ENCODE measurements at regions not wholly inside any gene's neighbourhood (a gene's known extent, or its start where the extent isn't known, plus 50 kb on each side); places are given as distances from the start of the nearest gene placed in this dataset.

DNA sequence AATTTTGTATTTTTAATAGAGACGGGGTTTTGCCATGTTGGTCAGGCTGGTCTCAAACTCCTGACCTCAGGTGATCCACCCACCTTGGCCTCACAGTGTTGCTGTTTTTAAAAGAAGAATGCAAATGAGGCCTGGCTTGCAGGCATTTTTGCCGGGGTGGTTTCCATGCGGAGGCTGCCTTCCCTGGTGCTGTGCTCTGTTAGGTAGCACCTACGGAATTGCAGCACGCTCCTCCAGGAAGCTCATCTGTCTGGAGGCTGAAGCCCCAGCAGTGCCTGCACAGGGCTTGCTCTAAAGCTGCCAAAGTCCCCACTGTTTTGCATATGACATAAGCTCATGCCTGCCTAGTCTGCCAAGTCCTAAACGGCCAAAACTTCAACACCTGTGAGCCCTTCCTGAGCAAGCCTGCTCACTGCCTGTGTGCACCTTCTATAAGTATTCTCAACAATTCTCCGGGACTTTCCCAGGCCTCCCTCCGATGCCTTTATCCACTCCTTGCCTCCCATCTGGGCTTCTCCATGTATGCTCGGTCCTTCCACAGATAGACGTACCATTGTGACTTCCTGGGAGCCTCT lies 551.3 kb upstream of the RAB6C start:
- no peak for DNase-seq (ENCODE audit: low read depth)

DNA sequence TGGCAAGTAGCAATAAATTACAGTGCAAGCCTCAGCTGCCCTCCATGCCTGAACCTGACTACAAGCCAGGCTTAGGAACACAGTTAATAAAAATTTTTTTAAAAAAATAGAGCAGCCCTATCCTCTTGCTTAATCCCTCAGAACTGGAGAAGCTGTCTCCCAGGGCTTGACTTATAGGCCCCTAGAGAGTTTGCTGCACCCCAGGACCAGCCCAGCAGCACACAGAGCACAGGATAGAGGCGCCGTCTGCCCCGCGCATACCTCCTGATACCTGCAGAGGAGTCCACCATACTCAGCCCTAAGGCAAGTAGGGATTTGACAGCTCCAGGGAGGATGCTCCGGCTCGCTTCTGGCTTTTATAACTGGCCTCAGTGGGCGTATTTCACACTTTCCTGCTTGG lies 548.6 kb upstream of the RAB6C start:
- no peak for DNase-seq (ENCODE audit: low read depth)

DNA sequence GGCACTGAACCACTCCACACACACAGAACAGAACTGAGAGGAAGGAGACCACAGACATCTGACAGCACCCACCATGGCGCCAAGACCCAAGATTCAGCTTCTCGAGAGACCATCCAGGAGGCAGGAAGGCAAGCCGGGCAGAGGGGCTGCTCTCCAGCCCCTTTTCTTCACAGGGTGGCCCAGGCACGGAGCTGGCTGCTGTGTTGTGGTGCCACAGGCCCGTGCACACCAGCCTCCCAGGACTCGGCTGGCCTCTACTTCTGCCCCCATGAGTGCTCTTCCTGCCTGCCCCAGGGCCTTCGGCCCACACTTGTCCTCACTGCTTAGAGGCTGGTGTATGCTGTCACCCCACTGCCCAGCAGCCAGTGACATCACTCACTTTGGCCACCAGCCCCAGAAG lies 547.6 kb upstream of the RAB6C start:
- DNase-seq (ENCODE audit: low read depth), result no peak

DNA sequence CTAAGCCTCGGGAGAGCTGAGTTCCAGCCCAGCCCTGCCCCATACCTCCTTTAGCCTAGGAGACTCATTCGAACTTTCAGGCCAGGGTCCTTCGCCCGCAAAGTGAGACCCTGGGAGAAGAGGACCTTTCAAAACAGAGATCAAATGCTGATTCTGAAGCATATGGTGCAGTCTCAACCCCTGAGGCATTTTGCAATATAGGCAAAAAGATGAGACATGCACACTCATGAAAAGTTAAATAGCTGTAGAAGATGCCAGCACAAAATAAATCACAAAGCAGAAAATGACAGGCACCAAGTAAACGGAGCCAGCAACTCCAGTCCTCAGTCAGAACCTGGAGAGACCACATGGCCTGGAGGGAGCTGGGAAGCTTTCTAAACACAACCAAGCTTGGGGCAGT lies 542.7 kb upstream of the RAB6C start:
- DNase-seq (ENCODE audit: low read depth), result no peak

DNA sequence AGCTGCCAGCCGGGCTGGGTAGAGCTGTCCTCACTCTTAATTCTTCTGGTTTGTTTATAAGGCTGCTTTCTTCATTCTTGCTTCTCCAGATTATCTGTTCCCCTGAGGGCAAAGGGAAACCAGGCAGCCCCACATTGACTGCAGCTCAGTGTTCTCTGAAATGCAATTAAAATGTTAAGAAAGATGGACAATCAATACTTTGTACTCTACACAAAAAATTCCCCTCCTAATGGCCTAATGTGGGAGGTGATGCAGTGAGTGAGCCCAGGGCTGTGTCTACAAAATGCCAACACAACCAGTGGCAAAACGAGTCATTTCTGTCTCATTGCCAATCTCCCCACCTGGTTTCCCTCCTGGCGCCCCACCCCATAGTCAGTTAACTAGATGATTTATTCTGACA lies 541.7 kb upstream of the RAB6C start:
- DNase-seq (ENCODE audit: low read depth), result no peak

DNA sequence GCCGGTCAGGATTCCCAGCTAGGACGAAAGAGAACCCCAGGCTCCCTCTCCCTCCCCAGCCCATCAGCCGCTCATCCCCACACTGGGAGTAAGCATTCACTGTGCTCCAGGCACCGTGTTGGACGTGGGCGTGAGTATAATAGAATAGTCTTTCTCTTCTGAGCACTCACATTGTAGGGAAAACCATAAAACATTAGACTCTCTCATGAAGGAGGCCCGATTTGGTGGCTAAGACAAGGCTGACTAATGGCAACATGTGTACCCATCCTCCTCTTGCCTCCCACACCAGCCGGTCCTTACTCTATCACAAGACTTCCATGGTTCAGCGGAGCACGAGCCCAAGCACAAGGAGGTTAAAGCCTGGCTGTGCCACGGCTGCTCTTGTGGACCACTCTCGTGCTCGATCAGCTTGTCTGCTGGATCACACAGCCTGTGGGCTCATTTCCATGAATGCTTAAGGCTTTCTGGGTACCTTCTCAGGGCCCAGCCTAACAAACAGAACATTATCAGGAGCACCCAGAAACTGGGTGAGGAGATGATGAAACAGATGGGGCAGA lies 540.9 kb upstream of the RAB6C start:
- DNase-seq (ENCODE audit: low read depth), result no peak

- DNase-seq (ENCODE audit: low read depth), result no peak
Measured at GRCh38 chr2:129439406-129440302, 539.8 kb upstream of the RAB6C start.

GRCh38 chr2:129441610-129442009 lies 537.9 kb upstream of the RAB6C start:
- DNase-seq (ENCODE audit: low read depth), result no peak

DNA sequence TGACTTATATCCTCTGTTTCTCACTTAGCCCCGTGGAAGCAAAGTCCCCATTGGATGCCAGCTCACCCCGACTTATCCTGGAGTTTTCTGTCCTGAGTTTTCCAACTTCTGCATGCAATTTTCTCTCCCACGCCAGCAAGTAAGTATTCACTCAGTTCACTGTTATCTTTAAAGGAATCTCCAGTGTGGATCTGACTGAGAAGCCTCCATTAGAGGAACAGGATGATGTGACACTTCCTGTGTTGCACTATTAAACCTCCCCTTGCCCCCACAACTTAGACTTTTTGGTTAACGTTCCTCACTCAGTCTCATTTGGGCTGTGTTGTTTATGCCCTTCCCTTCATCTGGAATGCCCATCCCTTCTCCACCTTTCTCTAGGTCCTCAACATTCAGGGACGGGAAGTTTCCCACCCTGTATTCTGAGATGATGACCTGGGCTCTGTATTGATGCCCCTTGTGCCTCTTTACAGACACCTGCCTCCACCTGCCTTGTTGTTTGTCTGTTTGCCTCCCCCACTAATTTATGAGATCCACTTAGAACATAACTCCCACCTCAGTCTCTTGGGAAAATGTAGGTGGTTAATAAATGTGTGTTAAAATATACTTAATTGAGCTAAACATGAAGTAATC lies 536.1 kb upstream of the RAB6C start:
- no peak for DNase-seq (ENCODE audit: low read depth)

DNA sequence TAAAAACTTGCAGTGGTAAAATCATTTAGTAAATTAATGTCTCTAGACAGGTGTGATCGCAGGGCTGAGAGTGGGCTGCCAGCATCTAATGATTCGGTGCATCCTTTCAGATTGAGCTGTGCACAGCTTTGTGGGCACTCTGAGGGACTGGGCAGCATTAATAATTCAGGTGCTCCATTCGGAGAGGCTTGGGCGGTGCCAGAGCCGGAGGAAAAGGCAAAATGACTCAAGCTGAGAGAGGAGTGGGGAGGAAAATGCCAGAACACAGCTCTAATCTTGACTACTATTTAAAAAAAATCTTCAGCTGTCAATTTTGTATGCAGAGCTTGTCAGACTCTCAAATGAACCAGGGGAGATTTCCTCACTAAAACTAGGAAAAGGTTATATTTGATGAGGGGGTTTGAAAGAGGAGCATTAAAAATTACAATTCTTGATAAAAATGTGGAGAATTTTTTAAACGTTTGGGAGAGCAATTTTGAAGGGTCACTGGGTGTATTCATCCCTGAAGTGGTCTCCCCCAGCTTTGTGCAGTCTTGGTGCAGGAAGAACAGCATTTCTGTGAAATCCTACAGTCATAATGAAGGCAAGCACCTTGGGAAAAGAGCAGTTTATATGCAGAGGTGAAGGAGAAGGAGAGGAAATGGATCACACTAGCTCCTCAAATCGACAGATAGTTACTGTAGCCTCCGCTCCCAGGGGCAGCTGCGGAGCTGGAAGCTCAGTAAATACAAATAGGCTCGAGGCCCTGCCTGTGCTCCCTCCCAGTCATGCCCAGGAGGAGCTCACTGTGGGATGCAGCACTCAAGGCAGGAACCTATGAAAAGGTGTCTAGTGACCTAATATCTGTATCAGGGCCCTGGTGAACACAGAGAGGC lies 535.4 kb upstream of the RAB6C start:
- DNase-seq (ENCODE audit: low read depth), result no peak

DNA sequence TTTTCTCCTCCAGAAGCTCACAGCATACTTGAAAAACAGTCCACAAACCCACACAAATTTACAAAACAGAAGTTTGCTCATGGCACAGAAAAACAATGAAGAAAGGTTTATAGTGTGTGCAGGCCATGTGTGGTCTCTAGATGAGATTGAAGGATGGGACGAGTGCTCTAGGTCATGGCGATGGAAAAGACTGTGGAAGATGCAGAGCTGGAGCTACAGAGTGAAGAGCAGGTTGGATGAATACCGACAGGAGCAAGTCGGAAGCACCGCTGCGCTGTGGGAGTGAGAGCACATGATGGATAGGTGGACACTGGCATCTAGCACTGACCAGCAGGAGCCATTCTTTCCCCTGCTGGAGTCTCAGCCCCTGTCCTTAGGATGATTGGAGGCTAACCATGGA lies 534.7 kb upstream of the RAB6C start:
- DNase-seq (ENCODE audit: low read depth), result no peak

GRCh38 chr2:129456691-129457090 lies 522.8 kb upstream of the RAB6C start:
- no peak for DNase-seq (ENCODE audit: low read depth)

DNA sequence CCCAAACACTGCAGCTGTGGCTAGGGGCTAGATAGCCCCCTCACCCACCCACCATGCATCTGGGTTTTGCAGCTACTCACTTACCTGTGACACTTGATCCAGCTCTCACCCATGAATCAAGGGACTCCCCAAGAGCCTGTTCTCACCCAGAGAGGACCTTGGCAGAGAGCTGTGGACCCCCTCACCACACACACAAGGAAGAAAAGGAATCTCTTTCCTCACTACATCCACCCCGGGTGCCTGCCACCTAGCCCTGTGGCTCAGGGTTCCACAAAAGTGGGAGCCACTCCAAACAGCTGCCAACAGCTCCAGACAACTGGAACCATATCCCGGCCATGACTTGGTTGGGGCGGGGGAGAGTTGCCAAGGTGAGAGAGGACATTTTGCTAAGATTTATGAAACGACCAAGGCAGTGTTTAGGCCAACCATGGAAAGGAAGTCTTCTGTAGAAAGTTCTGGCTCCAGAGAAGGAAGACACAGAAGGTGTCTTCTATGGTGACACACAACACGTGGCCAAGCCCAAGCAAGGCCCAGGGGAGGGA lies 522.1 kb upstream of the RAB6C start:
- DNase-seq (ENCODE audit: low read depth), result no peak

DNA sequence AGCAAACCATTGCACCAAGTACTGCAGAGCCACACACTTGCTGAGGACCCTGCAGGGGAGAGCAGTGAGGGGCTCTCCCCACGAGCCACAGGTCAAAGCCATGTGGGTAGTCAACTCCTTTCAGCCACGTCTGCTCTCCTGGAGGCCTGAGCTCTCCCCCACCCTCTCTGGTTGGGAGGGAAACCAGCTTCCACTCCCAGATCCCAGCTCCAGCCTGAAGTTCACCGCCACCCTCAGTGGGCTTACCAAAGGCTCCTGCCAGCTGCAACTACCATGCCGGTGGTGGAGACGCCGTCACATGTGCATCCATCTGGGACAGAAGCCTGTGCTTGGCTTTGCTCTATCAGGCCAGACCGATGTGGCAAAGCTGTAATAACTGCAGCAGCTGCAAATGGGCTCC lies 521.5 kb upstream of the RAB6C start:
- no peak for DNase-seq (ENCODE audit: low read depth)

- no peak for DNase-seq (ENCODE audit: low read depth)
Measured at GRCh38 chr2:129458436-129458835, 521.0 kb upstream of the RAB6C start.

DNA sequence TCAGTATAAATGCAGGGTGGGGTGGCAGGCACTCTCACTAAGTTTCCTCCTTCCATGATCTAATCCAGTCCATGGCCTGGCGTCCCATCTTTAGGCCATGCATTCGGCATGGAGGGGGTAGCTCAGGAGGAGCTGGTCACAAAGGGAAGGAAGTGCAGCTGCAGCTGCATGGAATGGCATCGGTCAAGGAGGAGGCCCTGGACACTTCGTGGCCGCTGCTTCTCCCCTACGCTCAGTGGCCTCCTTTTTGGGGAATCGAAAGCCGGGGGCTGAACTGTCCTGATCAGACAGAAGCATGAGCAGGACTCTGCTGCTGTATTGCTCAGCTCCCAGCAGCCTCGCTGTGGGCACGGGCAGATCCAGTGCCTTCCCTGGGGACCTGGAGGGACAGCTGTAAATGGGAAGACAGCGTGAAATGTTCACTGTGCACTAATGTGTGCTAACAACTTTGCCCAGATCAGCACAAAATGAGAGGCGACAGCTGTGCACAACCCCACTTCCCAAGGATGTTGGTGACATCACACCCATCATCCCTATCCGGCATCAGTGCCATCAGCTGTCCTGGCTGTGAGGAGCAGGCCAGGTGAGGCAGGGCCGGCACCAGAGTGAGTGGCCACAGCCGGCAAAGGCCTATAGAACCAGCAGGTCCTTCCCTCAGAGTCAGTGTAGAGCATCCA lies 520.1 kb upstream of the RAB6C start:
- no peak for DNase-seq (ENCODE audit: low read depth)

- DNase-seq (ENCODE audit: low read depth), result no peak
Measured at GRCh38 chr2:129459881-129460280, 519.6 kb upstream of the RAB6C start.

- DNase-seq (ENCODE audit: low read depth), result no peak
Measured at GRCh38 chr2:129460299-129461198, 518.9 kb upstream of the RAB6C start.

- no peak for DNase-seq (ENCODE audit: low read depth)
Measured at GRCh38 chr2:129462349-129462748, 517.1 kb upstream of the RAB6C start.

DNA sequence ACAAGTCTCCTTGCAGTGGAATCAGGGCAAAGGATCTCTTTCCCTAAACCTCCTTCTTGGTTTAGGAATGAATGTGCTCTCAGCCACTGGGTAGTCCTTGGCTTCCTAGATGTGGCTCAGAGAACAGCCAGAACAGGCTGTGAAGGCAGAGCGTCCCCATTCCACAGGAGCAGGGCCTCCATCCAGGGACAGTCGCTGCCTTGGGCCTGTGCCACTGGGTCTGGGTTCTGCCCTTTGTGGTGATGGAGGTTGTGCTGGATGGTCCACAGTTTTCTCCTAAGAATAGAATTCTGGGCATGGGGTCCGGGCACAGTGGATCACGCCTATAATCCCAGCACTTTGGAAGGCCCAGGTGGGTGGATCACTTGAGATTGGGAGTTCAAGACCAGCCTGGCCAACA lies 516.5 kb upstream of the RAB6C start:
- no peak for DNase-seq (ENCODE audit: low read depth)

Data from forelimb muscle (tissue), 1 donor.